ENCODE measurements at regions not wholly inside any gene's neighbourhood (a gene's known extent, or its start where the extent isn't known, plus 50 kb on each side); places are given as distances from the start of the nearest gene placed in this dataset.

DNA sequence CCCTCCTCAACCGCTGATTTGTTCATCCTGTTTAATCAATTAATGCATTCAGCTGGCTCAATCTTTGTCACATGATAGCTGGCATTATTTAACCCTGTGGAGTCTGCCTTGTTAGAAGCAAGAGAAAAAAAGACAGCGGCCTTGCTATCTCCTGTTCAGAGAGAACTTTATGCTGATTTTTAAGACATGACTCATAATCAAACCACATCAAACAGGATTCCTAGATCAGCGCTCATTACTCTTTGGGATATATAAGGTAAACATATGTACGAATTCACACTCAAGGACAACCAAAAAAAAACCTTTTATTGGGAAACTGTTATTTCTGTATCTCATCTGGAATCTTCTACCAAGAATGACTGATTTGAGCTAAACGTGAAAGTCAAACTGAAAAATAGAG lies 195.1 kb downstream of the C1D start:
- TF ChIP-seq, protein P1, sequence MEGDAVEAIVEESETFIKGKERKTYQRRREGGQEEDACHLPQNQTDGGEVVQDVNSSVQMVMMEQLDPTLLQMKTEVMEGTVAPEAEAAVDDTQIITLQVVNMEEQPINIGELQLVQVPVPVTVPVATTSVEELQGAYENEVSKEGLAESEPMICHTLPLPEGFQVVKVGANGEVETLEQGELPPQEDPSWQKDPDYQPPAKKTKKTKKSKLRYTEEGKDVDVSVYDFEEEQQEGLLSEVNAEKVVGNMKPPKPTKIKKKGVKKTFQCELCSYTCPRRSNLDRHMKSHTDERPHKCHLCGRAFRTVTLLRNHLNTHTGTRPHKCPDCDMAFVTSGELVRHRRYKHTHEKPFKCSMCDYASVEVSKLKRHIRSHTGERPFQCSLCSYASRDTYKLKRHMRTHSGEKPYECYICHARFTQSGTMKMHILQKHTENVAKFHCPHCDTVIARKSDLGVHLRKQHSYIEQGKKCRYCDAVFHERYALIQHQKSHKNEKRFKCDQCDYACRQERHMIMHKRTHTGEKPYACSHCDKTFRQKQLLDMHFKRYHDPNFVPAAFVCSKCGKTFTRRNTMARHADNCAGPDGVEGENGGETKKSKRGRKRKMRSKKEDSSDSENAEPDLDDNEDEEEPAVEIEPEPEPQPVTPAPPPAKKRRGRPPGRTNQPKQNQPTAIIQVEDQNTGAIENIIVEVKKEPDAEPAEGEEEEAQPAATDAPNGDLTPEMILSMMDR (IDR thresholded peaks at IDR 0.05; ENCODE audit: poor library complexity, severe bottlenecking), result no peak
- TF ChIP-seq RAD21 (conservative IDR thresholded peaks at IDR 0.05), result no peak

Data from neural cell (in vitro differentiated cells).